NCI-H774 (cell line): ENCODE measurements at regions not wholly inside any gene's neighbourhood (a gene's known extent, or its start where the extent isn't known, plus 50 kb on each side); places are given as distances from the start of the nearest gene placed in this dataset.
"Not testable (repeated sequence)": the region's sequence is repeated elsewhere in the genome, so short reads cannot be mapped to it uniquely, and the experiment has no call there.

Experiments
- DNase-seq: peaks from one replicate; lab custom pipeline; 2025; lab: John Stamatoyannopoulos, UW

GRCh38 chr18:38670486-38670885 lies 1104.9 kb upstream of the CELF4 start:
- no peak for DNase-seq

GRCh38 chr18:38664929-38665328 lies 1099.3 kb upstream of the CELF4 start:
- peak; percentile 7 for DNase-seq

- no peak for DNase-seq
These were observed 1098.1 kb upstream of the CELF4 start for GRCh38 chr18:38663682-38664081.

- DNase-seq, result no peak
These were observed 1097.7 kb upstream of the CELF4 start for GRCh38 chr18:38663270-38663669.

GRCh38 chr18:38654946-38655345 lies 1089.3 kb upstream of the CELF4 start:
- no peak for DNase-seq

GRCh38 chr18:38651736-38652135 lies 1086.1 kb upstream of the CELF4 start:
- DNase-seq, result no peak

GRCh38 chr18:38648179-38648578 lies 1082.6 kb upstream of the CELF4 start:
- DNase-seq, result no peak

- DNase-seq, result no peak
These were observed 1080.7 kb upstream of the CELF4 start for GRCh38 chr18:38646296-38646695.

GRCh38 chr18:38644875-38645641 lies 1079.5 kb upstream of the CELF4 start:
- DNase-seq, result no peak

- DNase-seq, result no peak
These were observed 1077.1 kb upstream of the CELF4 start for GRCh38 chr18:38642711-38643110.

- not testable (repeated sequence) for DNase-seq
These were observed 1074.1 kb upstream of the CELF4 start for GRCh38 chr18:38639700-38640099.

- no peak for DNase-seq
These were observed 1070.3 kb upstream of the CELF4 start for GRCh38 chr18:38635709-38636430.

GRCh38 chr18:38634117-38634516 lies 1068.5 kb upstream of the CELF4 start:
- no peak for DNase-seq

GRCh38 chr18:38633333-38633732 lies 1067.7 kb upstream of the CELF4 start:
- no peak for DNase-seq

GRCh38 chr18:38619129-38619528 lies 1053.5 kb upstream of the CELF4 start:
- no peak for DNase-seq

- DNase-seq, result no peak
These were observed 1050.7 kb upstream of the CELF4 start for GRCh38 chr18:38616306-38616705.

GRCh38 chr18:38612904-38613303 lies 1047.3 kb upstream of the CELF4 start:
- no peak for DNase-seq

GRCh38 chr18:38611036-38611964 lies 1045.7 kb upstream of the CELF4 start:
- DNase-seq, result no peak

- DNase-seq, result no peak
These were observed 1041.2 kb upstream of the CELF4 start for GRCh38 chr18:38606841-38607240.

- no peak for DNase-seq
These were observed 1036.7 kb upstream of the CELF4 start for GRCh38 chr18:38602341-38602740.

- no peak for DNase-seq
These were observed 1022.0 kb upstream of the CELF4 start for GRCh38 chr18:38587571-38587970.

- no peak for DNase-seq
These were observed 1020.7 kb upstream of the CELF4 start for GRCh38 chr18:38586327-38586726.
